ENCODE measurements at regions not wholly inside any gene's neighbourhood (a gene's known extent, or its start where the extent isn't known, plus 50 kb on each side); places are given as distances from the start of the nearest gene placed in this dataset.

DNA sequence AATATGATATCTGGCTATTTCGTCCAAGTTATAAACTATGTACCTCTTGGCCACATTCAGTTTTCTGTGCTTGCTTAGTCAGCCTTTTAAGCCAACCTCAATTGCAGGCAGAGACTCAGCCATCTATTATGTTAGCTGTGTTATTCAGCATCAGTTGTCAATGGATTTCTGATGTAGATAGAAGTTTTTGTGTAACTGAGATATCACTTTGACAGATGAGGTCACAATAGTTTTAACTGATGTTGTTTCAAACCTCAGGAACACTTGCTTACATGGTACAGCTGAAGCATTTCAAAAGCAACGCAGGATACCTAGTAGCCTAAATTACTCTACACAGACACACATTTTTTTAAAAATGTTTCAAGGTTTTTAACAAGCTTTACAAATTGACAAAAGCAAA, 1478.0 kb downstream of the NCAM2 start:
- TF ChIP-seq, protein P1, sequence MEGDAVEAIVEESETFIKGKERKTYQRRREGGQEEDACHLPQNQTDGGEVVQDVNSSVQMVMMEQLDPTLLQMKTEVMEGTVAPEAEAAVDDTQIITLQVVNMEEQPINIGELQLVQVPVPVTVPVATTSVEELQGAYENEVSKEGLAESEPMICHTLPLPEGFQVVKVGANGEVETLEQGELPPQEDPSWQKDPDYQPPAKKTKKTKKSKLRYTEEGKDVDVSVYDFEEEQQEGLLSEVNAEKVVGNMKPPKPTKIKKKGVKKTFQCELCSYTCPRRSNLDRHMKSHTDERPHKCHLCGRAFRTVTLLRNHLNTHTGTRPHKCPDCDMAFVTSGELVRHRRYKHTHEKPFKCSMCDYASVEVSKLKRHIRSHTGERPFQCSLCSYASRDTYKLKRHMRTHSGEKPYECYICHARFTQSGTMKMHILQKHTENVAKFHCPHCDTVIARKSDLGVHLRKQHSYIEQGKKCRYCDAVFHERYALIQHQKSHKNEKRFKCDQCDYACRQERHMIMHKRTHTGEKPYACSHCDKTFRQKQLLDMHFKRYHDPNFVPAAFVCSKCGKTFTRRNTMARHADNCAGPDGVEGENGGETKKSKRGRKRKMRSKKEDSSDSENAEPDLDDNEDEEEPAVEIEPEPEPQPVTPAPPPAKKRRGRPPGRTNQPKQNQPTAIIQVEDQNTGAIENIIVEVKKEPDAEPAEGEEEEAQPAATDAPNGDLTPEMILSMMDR (IDR thresholded peaks at IDR 0.05): no peak
- TF ChIP-seq EZH2 (IDR thresholded peaks at IDR 0.05): no peak

All from neural progenitor cell (in vitro differentiated cells).